NCI-H146 treated with DMSO at 0.1 percent for 48 hours (cell line): ENCODE measurements at regions not wholly inside any gene's neighbourhood (a gene's known extent, or its start where the extent isn't known, plus 50 kb on each side); places are given as distances from the start of the nearest gene placed in this dataset.
A peak's percentile ranks its signal among the peaks of the same experiment; 100 is the strongest.
"Not testable (repeated sequence)": the region's sequence is repeated elsewhere in the genome, so short reads cannot be mapped to it uniquely, and the experiment has no call there.

Experiments used
- DNase-seq: peaks from one replicate; lab custom pipeline; 2025; ENCODE audit not compliant: unreplicated experiment; lab: John Stamatoyannopoulos, UW

- no peak for DNase-seq
Observed at GRCh38 chr2:116490511-116491145, 1323.9 kb upstream of the DDX18 start.

GRCh38 chr2:116491292-116491691 lies 1323.2 kb upstream of the DDX18 start:
- DNase-seq = no peak

- DNase-seq = no peak
Observed at GRCh38 chr2:116499389-116499788, 1315.1 kb upstream of the DDX18 start.

- peak; percentile 5 for DNase-seq
Observed at GRCh38 chr2:116510117-116510671, 1304.3 kb upstream of the DDX18 start.

- no peak for DNase-seq
Observed at GRCh38 chr2:116511426-116511825, 1303.1 kb upstream of the DDX18 start.

GRCh38 chr2:116513991-116514390 lies 1300.5 kb upstream of the DDX18 start:
- DNase-seq = no peak

GRCh38 chr2:116517936-116518335 lies 1296.6 kb upstream of the DDX18 start:
- DNase-seq = no peak

- no peak for DNase-seq
Observed at GRCh38 chr2:116537811-116538210, 1276.7 kb upstream of the DDX18 start.

- DNase-seq = no peak
Observed at GRCh38 chr2:116545286-116546068, 1269.0 kb upstream of the DDX18 start.

- not testable (repeated sequence) for DNase-seq
Observed at GRCh38 chr2:116552738-116553419, 1261.6 kb upstream of the DDX18 start.

GRCh38 chr2:116580209-116580608 lies 1234.3 kb upstream of the DDX18 start:
- DNase-seq = no peak

GRCh38 chr2:116582850-116583249 lies 1231.6 kb upstream of the DDX18 start:
- no peak for DNase-seq

- DNase-seq = no peak
Observed at GRCh38 chr2:116585669-116586327, 1228.7 kb upstream of the DDX18 start.

GRCh38 chr2:116586328-116586689 lies 1228.2 kb upstream of the DDX18 start:
- DNase-seq = no peak
